ENCODE measurements at regions not wholly inside any gene's neighbourhood (a gene's known extent, or its start where the extent isn't known, plus 50 kb on each side); places are given as distances from the start of the nearest gene placed in this dataset.

DNA sequence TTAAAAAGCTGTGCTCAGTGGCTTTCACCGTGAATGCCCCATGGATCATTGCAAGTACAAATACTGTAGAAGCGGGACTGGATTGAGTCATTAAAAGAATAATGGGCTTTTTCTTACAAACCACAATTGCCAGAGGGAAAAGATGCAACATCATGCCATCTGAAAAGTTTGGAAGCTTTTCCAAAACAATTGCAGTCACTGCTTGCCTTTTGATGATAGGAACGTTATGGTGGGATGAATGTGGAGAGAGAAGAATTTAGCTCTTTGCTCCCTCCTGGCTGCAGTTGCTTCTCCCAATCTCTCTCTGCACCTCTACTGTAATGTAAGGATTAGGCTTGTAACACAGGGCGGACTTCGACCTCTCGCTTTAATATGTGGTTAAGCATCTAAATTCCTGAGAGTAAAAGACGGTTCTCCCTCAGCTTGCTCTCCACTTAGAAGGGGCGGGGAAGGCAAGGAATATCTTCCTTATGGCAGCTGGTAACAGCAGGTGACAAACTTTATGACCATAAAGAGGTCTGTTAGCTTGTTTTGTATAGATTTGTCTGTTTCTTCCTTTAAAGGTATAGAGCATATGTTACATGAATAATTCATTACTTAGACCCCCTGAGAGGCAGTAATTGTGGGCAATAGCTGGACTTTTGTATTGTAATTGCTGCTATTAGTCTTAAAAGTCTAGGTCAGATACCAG lies 376.1 kb downstream of the UTRN start:
- H3K36me3 Mint-ChIP-seq (ENCODE audit: unreplicated experiment): no peaks in the 10 kb centered on the region
- TF ChIP-seq, protein P1, sequence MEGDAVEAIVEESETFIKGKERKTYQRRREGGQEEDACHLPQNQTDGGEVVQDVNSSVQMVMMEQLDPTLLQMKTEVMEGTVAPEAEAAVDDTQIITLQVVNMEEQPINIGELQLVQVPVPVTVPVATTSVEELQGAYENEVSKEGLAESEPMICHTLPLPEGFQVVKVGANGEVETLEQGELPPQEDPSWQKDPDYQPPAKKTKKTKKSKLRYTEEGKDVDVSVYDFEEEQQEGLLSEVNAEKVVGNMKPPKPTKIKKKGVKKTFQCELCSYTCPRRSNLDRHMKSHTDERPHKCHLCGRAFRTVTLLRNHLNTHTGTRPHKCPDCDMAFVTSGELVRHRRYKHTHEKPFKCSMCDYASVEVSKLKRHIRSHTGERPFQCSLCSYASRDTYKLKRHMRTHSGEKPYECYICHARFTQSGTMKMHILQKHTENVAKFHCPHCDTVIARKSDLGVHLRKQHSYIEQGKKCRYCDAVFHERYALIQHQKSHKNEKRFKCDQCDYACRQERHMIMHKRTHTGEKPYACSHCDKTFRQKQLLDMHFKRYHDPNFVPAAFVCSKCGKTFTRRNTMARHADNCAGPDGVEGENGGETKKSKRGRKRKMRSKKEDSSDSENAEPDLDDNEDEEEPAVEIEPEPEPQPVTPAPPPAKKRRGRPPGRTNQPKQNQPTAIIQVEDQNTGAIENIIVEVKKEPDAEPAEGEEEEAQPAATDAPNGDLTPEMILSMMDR (IDR thresholded peaks at IDR 0.05): no peak
- H3K27me3 Mint-ChIP-seq (ENCODE audit: unreplicated experiment): no peaks in the 10 kb centered on the region
- no peak for DNase-seq (ENCODE audit: extremely low spot score, unreplicated experiment)
- H3K9me3 Mint-ChIP-seq (ENCODE audit: unreplicated experiment): no peaks in the 10 kb centered on the region
- H3K27ac Mint-ChIP-seq (ENCODE audit: unreplicated experiment): peak overlapping the region; percentile 39
- peaks cover 71% of the 10 kb centered on the region for H3K4me1 Mint-ChIP-seq (ENCODE audit: unreplicated experiment)
- H3K4me3 Mint-ChIP-seq (ENCODE audit: unreplicated experiment): no peak overlapping the region

- no peaks in the 10 kb centered on the region for H3K9me3 Mint-ChIP-seq (ENCODE audit: unreplicated experiment)
- no peaks in the 10 kb centered on the region for H3K36me3 Mint-ChIP-seq (ENCODE audit: unreplicated experiment)
- H3K4me1 Mint-ChIP-seq (ENCODE audit: unreplicated experiment): peaks cover 64% of the 10 kb centered on the region
- DNase-seq (ENCODE audit: extremely low spot score, unreplicated experiment): no peak
- TF ChIP-seq, protein P1 (IDR thresholded peaks at IDR 0.05): no peak
- H3K27ac Mint-ChIP-seq (ENCODE audit: unreplicated experiment): peak overlapping the region; percentile 19
- no peaks in the 10 kb centered on the region for H3K27me3 Mint-ChIP-seq (ENCODE audit: unreplicated experiment)
- H3K4me3 Mint-ChIP-seq (ENCODE audit: unreplicated experiment): no peak overlapping the region
These were observed 377.8 kb downstream of the UTRN start for GRCh38 chr6:144662812-144663365.

DNA sequence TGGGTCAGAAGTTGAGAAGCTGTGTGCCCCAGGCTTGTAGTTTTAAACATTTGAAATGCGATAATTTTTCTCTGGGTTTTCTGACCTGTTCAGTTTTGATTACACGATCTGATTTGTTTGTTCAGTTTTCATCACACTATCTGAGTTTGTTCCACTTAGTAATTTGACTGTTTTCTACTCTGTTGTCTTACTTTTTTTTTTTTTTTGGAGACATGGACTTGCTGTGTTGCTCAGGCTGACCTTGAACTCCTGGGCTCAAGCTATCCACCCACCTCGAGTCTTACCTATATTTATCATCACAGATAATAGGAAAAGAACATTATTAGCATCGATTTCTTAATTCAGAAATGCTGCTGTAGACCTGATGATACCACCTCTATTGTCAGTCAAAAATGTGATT lies 379.1 kb downstream of the UTRN start:
- Mint-ChIP-seq H3K27ac (ENCODE audit: unreplicated experiment) (no peak overlapping the region), H3K36me3 (ENCODE audit: unreplicated experiment) (no peaks in the 10 kb centered on the region), H3K27me3 (ENCODE audit: unreplicated experiment) (no peaks in the 10 kb centered on the region), H3K4me3 (ENCODE audit: unreplicated experiment) (no peak overlapping the region), H3K9me3 (ENCODE audit: unreplicated experiment) (no peaks in the 10 kb centered on the region), H3K4me1 (ENCODE audit: unreplicated experiment) (peaks cover 51% of the 10 kb centered on the region)
- TF ChIP-seq, protein P1 (IDR thresholded peaks at IDR 0.05): no peak
- DNase-seq (ENCODE audit: extremely low spot score, unreplicated experiment): no peak

GRCh38 chr6:144664947-144665346 lies 379.8 kb downstream of the UTRN start:
- Mint-ChIP-seq H3K9me3 (ENCODE audit: unreplicated experiment) (peaks cover 2% of the 10 kb centered on the region), H3K4me1 (ENCODE audit: unreplicated experiment) (peaks cover 44% of the 10 kb centered on the region), H3K4me3 (ENCODE audit: unreplicated experiment) (no peak overlapping the region), H3K36me3 (ENCODE audit: unreplicated experiment) (peaks cover 3% of the 10 kb centered on the region), H3K27me3 (ENCODE audit: unreplicated experiment) (no peaks in the 10 kb centered on the region), H3K27ac (ENCODE audit: unreplicated experiment) (no peak overlapping the region)
- DNase-seq (ENCODE audit: extremely low spot score, unreplicated experiment): no peak
- TF ChIP-seq, protein P1 (IDR thresholded peaks at IDR 0.05): no peak

- Mint-ChIP-seq H3K9me3 (ENCODE audit: unreplicated experiment) (peaks cover 12% of the 10 kb centered on the region), H3K27me3 (ENCODE audit: unreplicated experiment) (no peaks in the 10 kb centered on the region), H3K36me3 (ENCODE audit: unreplicated experiment) (peaks cover 12% of the 10 kb centered on the region), H3K27ac (ENCODE audit: unreplicated experiment) (no peak overlapping the region), H3K4me3 (ENCODE audit: unreplicated experiment) (no peak overlapping the region), H3K4me1 (ENCODE audit: unreplicated experiment) (peaks cover 34% of the 10 kb centered on the region)
- TF ChIP-seq, protein P1 (IDR thresholded peaks at IDR 0.05): no peak
- DNase-seq (ENCODE audit: extremely low spot score, unreplicated experiment): no peak
These were observed 380.9 kb downstream of the UTRN start for GRCh38 chr6:144665932-144666450.

Data from osteocyte (in vitro differentiated cells).